ENCODE measurements at regions not wholly inside any gene's neighbourhood (a gene's known extent, or its start where the extent isn't known, plus 50 kb on each side); places are given as distances from the start of the nearest gene placed in this dataset.

GRCh38 chr13:31049833-31050232 is 111.9 kb downstream of the HSPH1 start:
- TF ChIP-seq GATA2 (IDR thresholded peaks at IDR 0.05; ENCODE audit: low read depth, low read length) (no peak), GATA3 (IDR thresholded peaks at IDR 0.05; ENCODE audit: low read depth, low read length) (no peak)
